Hepatocyte (in vitro differentiated cells): ENCODE measurements at regions not wholly inside any gene's neighbourhood (a gene's known extent, or its start where the extent isn't known, plus 50 kb on each side); places are given as distances from the start of the nearest gene placed in this dataset.

ENCODE experiments used
- DNase-seq: peaks from one replicate; pipeline ENCODE4 v3.0.0-alpha.2; 2016; ENCODE audit warnings: low spot score
- H2AFZ ChIP-seq: fragments of 200-600 bp; sonication (generic); 2 replicates; pipeline ENCODE4 v1.6.0; 2016; ENCODE audit warnings: antibody characterized with exemption, mild to moderate bottlenecking
- H3K27ac ChIP-seq: fragments of 200-600 bp; sonication (generic); 2 replicates; pipeline ENCODE4 v1.5.1; 2016; ENCODE audit warnings: mild to moderate bottlenecking
- H3K27me3 ChIP-seq: fragments of 200-600 bp; sonication (generic); 2 replicates; pipeline ENCODE4 v1.6.1; 2016
- H3K36me3 ChIP-seq: fragments of 200-600 bp; sonication (generic); replicated peaks from 2 replicates; pipeline ENCODE4 v1.5.1; 2016; ENCODE audit warnings: low read depth; ENCODE audit not compliant: insufficient read depth
- H3K4me1 ChIP-seq: fragments of 200-600 bp; sonication (generic); 2 replicates; pipeline ENCODE4 v1.5.1; 2016; ENCODE audit warnings: mild to moderate bottlenecking, moderate library complexity; ENCODE audit not compliant: insufficient read depth
- H3K4me2 ChIP-seq: fragments of 200-600 bp; sonication (generic); 2 replicates; pipeline ENCODE4 v1.6.0; 2016
- H3K4me3 ChIP-seq: fragments of 200-600 bp; sonication (generic); 2 replicates; pipeline ENCODE4 v1.5.1; 2016; ENCODE audit warnings: mild to moderate bottlenecking
- H3K79me2 ChIP-seq: fragments of 200-600 bp; sonication (generic); 2 replicates; pipeline ENCODE4 v1.6.0; 2017; ENCODE audit warnings: mild to moderate bottlenecking
- H3K9me2 ChIP-seq: fragments of 200-600 bp; sonication (generic); replicated peaks from 2 replicates; pipeline ENCODE4 v1.6.0; 2017; ENCODE audit warnings: mild to moderate bottlenecking; ENCODE audit not compliant: insufficient read depth
- H3K9me3 ChIP-seq: fragments of 200-600 bp; sonication (generic); 2 replicates; pipeline ENCODE4 v1.5.1; 2016; ENCODE audit warnings: low read depth, mild to moderate bottlenecking
- H4K20me1 ChIP-seq: fragments of 200-600 bp; sonication (generic); 2 replicates; pipeline ENCODE4 v1.6.0; 2016; ENCODE audit warnings: mild to moderate bottlenecking; ENCODE audit not compliant: insufficient read depth, poor library complexity, severe bottlenecking
- CTCF ChIP-seq: fragments of 200-600 bp; sonication (generic); IDR thresholded peaks from 2 replicates; pipeline ENCODE4 v1.5.1; 2016; ENCODE audit warnings: antibody characterized with exemption, mild to moderate bottlenecking; ENCODE audit not compliant: poor library complexity
- EZH2 ChIP-seq: fragments of 200-600 bp; sonication (generic); IDR thresholded peaks from 2 replicates; pipeline ENCODE4 v1.6.1; 2016; ENCODE audit warnings: antibody characterized with exemption, mild to moderate bottlenecking, borderline replicate concordance
- EZH2phosphoT487 ChIP-seq: fragments of 200-600 bp; sonication (generic); IDR thresholded peaks from one replicate; pipeline ENCODE4 v1.6.1; 2018; ENCODE audit warnings: antibody characterized with exemption, mild to moderate bottlenecking, low read depth, moderate library complexity; ENCODE audit not compliant: unreplicated experiment, severe bottlenecking
- WGBS: methylation state at CpG from one replicate; pipeline ENCODE4 v1.1.6; 2016; ENCODE audit warnings: low lambda C conversion rate; ENCODE audit errors: missing lambda C conversion rate; 5-methylcytosine and 5-hydroxymethylcytosine counted together

GRCh38 chr7:42756841-42757240, 155.0 kb downstream of the C7orf25 start:
- no peak for TF ChIP-seq CTCF
- TF ChIP-seq EZH2: no peak
- DNase-seq: no peak
- Histone ChIP-seq H2AFZ (no peak overlapping the region), H3K79me2 (no peaks in the 10 kb centered on the region), H3K27me3 (no peaks in the 10 kb centered on the region), H3K36me3 (no peaks in the 10 kb centered on the region), H3K4me3 (no peak overlapping the region), H3K9me2 (no peaks in the 10 kb centered on the region), H3K4me1 (no peaks in the 10 kb centered on the region), H3K27ac (no peak overlapping the region), H3K9me3 (no peaks in the 10 kb centered on the region), H4K20me1 (no peaks in the 10 kb centered on the region), H3K4me2 (no peak overlapping the region)
- WGBS: 86% methylated on average over 5 of the region's 5 CpGs

GRCh38 chr7:42753811-42754363, 158.0 kb downstream of the C7orf25 start:
- TF ChIP-seq EZH2phosphoT487: no peak
- TF ChIP-seq EZH2: no peak
- no peak for TF ChIP-seq CTCF
- H3K9me2 ChIP-seq: no peaks in the 10 kb centered on the region
- H3K4me3 ChIP-seq: no peak overlapping the region
- no peaks in the 10 kb centered on the region for H4K20me1 ChIP-seq
- no peaks in the 10 kb centered on the region for H3K79me2 ChIP-seq
- WGBS: 48% methylated on average over 3 of the region's 3 CpGs
- H3K4me2 ChIP-seq: no peak overlapping the region
- no peaks in the 10 kb centered on the region for H3K4me1 ChIP-seq
- no peaks in the 10 kb centered on the region for H3K27me3 ChIP-seq
- no peaks in the 10 kb centered on the region for H3K9me3 ChIP-seq
- no peak overlapping the region for H2AFZ ChIP-seq
- no peak overlapping the region for H3K27ac ChIP-seq
- H3K36me3 ChIP-seq: no peaks in the 10 kb centered on the region
- DNase-seq: no peak

DNA sequence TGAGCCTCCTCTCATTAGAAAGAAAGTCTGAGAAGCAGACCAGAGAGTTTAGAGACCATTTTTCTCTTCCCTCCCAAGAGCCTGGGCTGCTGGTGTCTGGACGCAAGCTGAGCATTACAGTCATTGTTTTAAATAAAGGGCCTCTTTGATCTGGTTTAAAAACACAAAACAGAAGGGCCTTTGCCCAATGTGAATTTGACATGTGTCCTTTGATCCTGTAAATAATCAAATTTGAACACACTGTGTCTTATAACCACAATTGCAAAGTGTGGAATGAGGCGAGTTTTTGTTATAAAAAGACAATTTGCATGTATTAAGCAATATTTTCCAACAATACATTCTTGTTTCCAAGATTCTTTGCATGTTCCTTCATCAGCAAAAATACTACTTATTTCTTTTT, 158.5 kb downstream of the C7orf25 start:
- no peaks in the 10 kb centered on the region for H3K36me3 ChIP-seq
- TF ChIP-seq CTCF (no peak), EZH2phosphoT487 (no peak), EZH2 (no peak)
- no peaks in the 10 kb centered on the region for H4K20me1 ChIP-seq
- no peak for DNase-seq
- no peak overlapping the region for H3K4me2 ChIP-seq
- no peaks in the 10 kb centered on the region for H3K79me2 ChIP-seq
- WGBS: 86% methylated on average over 2 of the region's 2 CpGs
- no peaks in the 10 kb centered on the region for H3K9me3 ChIP-seq
- H3K27me3 ChIP-seq: no peaks in the 10 kb centered on the region
- H2AFZ ChIP-seq: no peak overlapping the region
- no peaks in the 10 kb centered on the region for H3K9me2 ChIP-seq
- no peak overlapping the region for H3K27ac ChIP-seq
- H3K4me1 ChIP-seq: no peaks in the 10 kb centered on the region
- no peak overlapping the region for H3K4me3 ChIP-seq

DNA sequence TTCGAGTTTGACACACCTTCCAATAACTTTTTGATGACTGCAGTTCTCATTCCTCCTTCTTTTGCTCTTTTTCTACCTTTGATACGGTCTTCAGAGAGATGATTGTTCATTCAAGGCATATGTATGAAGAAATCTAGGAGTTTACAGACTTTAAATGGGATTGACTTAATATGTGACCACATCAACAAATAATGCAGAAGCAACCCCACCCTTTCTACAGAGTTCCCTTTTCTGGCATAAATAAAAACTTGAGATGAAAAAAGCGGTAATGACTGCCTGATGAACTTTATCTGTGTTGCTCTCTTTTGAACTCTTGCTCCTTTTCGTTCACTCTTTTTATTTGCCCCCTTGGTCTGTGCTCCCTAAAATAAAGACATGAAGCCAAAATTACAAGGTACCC, 161.7 kb downstream of the C7orf25 start:
- Histone ChIP-seq H3K4me2 (no peak overlapping the region), H3K9me3 (no peaks in the 10 kb centered on the region), H3K27me3 (no peaks in the 10 kb centered on the region), H4K20me1 (no peaks in the 10 kb centered on the region), H3K79me2 (no peaks in the 10 kb centered on the region), H3K4me1 (no peaks in the 10 kb centered on the region), H3K4me3 (no peak overlapping the region), H3K36me3 (no peaks in the 10 kb centered on the region), H3K27ac (no peak overlapping the region), H3K9me2 (no peaks in the 10 kb centered on the region), H2AFZ (no peak overlapping the region)
- WGBS: 84% methylated on average over 4 of the region's 4 CpGs
- TF ChIP-seq CTCF (no peak), EZH2 (no peak), EZH2phosphoT487 (no peak)
- DNase-seq: no peak
